GM23338 (cell line): ENCODE measurements at regions not wholly inside any gene's neighbourhood (a gene's known extent, or its start where the extent isn't known, plus 50 kb on each side); places are given as distances from the start of the nearest gene placed in this dataset.

Experiments
- ATAC-seq: fragments of 200-7000 bp; cut with Tn5 transposase; 3 replicates; pipeline ENCODE4 v1.9.1; 2020
- DNase-seq: peaks from one replicate; pipeline ENCODE4 v3.0.0-alpha.2; 2015; ENCODE audit warnings: low spot score
- H2AFZ ChIP-seq: fragments of 200-600 bp; sonication (generic); 2 replicates; pipeline ENCODE4 v1.8.0; 2016; ENCODE audit warnings: antibody characterized with exemption, mild to moderate bottlenecking, moderate library complexity
- H3F3A ChIP-seq: fragments of 200-600 bp; sonication (generic); replicated peaks from 2 replicates; pipeline ENCODE4 v1.8.0; 2017; ENCODE audit warnings: antibody characterized with exemption, mixed run types, low read depth
- H3K27ac ChIP-seq: fragments of 200-600 bp; sonication (generic); 2 replicates; pipeline ENCODE4 v1.6.1; 2016; ENCODE audit warnings: low read depth
- H3K27me3 ChIP-seq: fragments of 200-600 bp; sonication (generic); 2 replicates; pipeline ENCODE4 v1.8.0; 2016; ENCODE audit warnings: mild to moderate bottlenecking, mixed run types, moderate library complexity; ENCODE audit not compliant: insufficient read depth
- H3K36me3 ChIP-seq: fragments of 200-600 bp; sonication (generic); 2 replicates; pipeline ENCODE4 v1.8.0; 2016; ENCODE audit warnings: mild to moderate bottlenecking; ENCODE audit not compliant: insufficient read depth
- H3K4me1 ChIP-seq: fragments of 200-600 bp; sonication (generic); 2 replicates; pipeline ENCODE4 v1.8.0; 2016; ENCODE audit warnings: mild to moderate bottlenecking, moderate library complexity; ENCODE audit not compliant: insufficient read depth
- H3K4me2 ChIP-seq: fragments of 200-600 bp; sonication (generic); 2 replicates; pipeline ENCODE4 v1.7.1; 2017; ENCODE audit warnings: mixed run types
- H3K4me3 ChIP-seq: fragments of 200-600 bp; sonication (generic); 2 replicates; pipeline ENCODE4 v1.6.1; 2016; ENCODE audit warnings: mixed run types
- H3K79me2 ChIP-seq: fragments of 200-600 bp; sonication (generic); replicated peaks from 2 replicates; pipeline ENCODE4 v1.8.0; 2017; ENCODE audit warnings: mild to moderate bottlenecking; ENCODE audit not compliant: insufficient read depth
- H3K9me2 ChIP-seq: fragments of 200-600 bp; sonication (generic); 2 replicates; pipeline ENCODE4 v1.8.0; 2017; ENCODE audit not compliant: insufficient read depth
- H4K20me1 ChIP-seq: fragments of 200-600 bp; sonication (generic); replicated peaks from 2 replicates; pipeline ENCODE4 v1.8.0; 2017; ENCODE audit warnings: mild to moderate bottlenecking; ENCODE audit not compliant: insufficient read depth
- H3K27ac Mint-ChIP-seq: 2 replicates; pipeline ENCODE4 v1.8.0; 2020; ENCODE audit warnings: inconsistent platforms, mild to moderate bottlenecking, moderate library complexity, mixed read lengths
- H3K27me3 Mint-ChIP-seq: 3 replicates; pipeline ENCODE4 v1.8.0; 2022; ENCODE audit warnings: low read depth, mild to moderate bottlenecking, moderate library complexity, mixed read lengths, inconsistent platforms; ENCODE audit not compliant: insufficient read depth, poor library complexity
- H3K36me3 Mint-ChIP-seq: 3 replicates; pipeline ENCODE4 v1.8.0; 2021; ENCODE audit warnings: low read depth, mild to moderate bottlenecking, inconsistent platforms, moderate library complexity, mixed read lengths
- H3K4me1 Mint-ChIP-seq: 3 replicates; pipeline ENCODE4 v1.8.0; 2020; ENCODE audit warnings: mild to moderate bottlenecking, inconsistent platforms, mixed read lengths
- H3K4me3 Mint-ChIP-seq: 3 replicates; pipeline ENCODE4 v1.8.0; 2021; ENCODE audit warnings: moderate library complexity, mild to moderate bottlenecking, inconsistent platforms, mixed read lengths
- H3K9me3 Mint-ChIP-seq: 3 replicates; pipeline ENCODE4 v1.8.0; 2020; ENCODE audit warnings: moderate library complexity, mild to moderate bottlenecking, inconsistent platforms, mixed read lengths
- CREB1 ChIP-seq: fragments of 250-450 bp; sonication (Bioruptor Pico); IDR thresholded peaks from 2 replicates; pipeline ENCODE4 v1.5.0; 2020; ENCODE audit warnings: low read depth, mild to moderate bottlenecking, moderate library complexity
- EZH2phosphoT487 ChIP-seq: fragments of 200-600 bp; sonication (generic); IDR thresholded peaks from one replicate; pipeline ENCODE4 v1.8.1; 2018; ENCODE audit warnings: antibody characterized with exemption; ENCODE audit not compliant: unreplicated experiment
- JUNB ChIP-seq: IDR thresholded peaks from one replicate; pipeline ENCODE4 v1.6.1; 2016; ENCODE audit warnings: antibody characterized with exemption; ENCODE audit not compliant: unreplicated experiment
- NANOG ChIP-seq: IDR thresholded peaks from 2 replicates; pipeline ENCODE4 v1.6.1; 2016; ENCODE audit warnings: antibody characterized with exemption, borderline replicate concordance
- POLR2AphosphoS5 ChIP-seq: IDR thresholded peaks from 2 replicates; pipeline ENCODE4 v1.6.1; 2016; ENCODE audit warnings: antibody characterized with exemption, low read depth
- STAT1 ChIP-seq: IDR thresholded peaks from one replicate; pipeline ENCODE4 v1.6.1; 2016; ENCODE audit warnings: antibody characterized with exemption; ENCODE audit not compliant: unreplicated experiment
- ZNF114 ChIP-seq: fragments of 250-450 bp; sonication (Bioruptor Pico); IDR thresholded peaks from 2 replicates; pipeline ENCODE4 v1.5.0; 2020; ENCODE audit warnings: mild to moderate bottlenecking, moderate library complexity
- ZNF331 ChIP-seq: fragments of 250-450 bp; sonication (Bioruptor Pico); IDR thresholded peaks from 2 replicates; pipeline ENCODE4 v1.5.0; 2020; ENCODE audit warnings: low read depth, mild to moderate bottlenecking, moderate library complexity
- TF ChIP-seq, protein P1 (sequence below), 2 experiments: fragments of 200-600 bp in 1 of 2; sonication (generic) in 1 of 2; conservative IDR thresholded peaks; 2 replicates each; pipeline versions ENCODE4 v1.5.1 to v1.6.1; 2016 to 2017; ENCODE audit warnings: antibody characterized with exemption in 2 of 2, low read depth in 2 of 2, mild to moderate bottlenecking in 2 of 2, moderate library complexity in 1 of 2
- TF ChIP-seq, protein P2 (sequence below): IDR thresholded peaks from one replicate; pipeline ENCODE4 v1.6.1; 2018; ENCODE audit warnings: antibody characterized with exemption; ENCODE audit not compliant: unreplicated experiment
- TF ChIP-seq, protein P3 (sequence below): IDR thresholded peaks from 2 replicates; pipeline ENCODE4 v1.6.1; 2016; ENCODE audit warnings: antibody characterized with exemption
- TF ChIP-seq, protein P4 (sequence below): fragments of 250-450 bp; sonication (Bioruptor Pico); IDR thresholded peaks from 2 replicates; pipeline ENCODE4 v1.5.0; 2020; ENCODE audit warnings: mild to moderate bottlenecking, moderate library complexity

DNA sequence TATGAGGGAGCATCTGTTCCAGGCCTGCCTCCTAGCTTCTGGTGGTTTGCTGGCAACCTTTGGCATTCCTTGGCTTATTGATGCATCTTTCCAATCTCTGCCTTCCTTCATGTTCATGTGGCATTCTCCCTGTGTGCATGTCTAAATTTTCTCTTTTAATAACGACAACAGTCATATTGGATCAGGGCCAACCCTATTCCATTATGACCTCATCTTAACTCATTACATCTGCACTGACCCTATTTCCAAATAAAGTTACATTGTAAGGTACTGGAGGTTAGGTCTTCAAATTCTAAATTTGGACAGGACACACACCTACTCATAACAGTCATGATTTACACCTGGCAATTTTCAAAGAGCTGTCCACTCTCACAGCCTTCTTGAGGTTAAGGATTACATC is 117.2 kb upstream of the FGGY start:
- no peak overlapping the region for H2AFZ ChIP-seq
- H3K36me3 Mint-ChIP-seq = peaks cover 8% of the 10 kb centered on the region; the same call in 1 of the 3 replicates
- H3K27me3 ChIP-seq = no peaks in the 10 kb centered on the region
- H3K9me3 Mint-ChIP-seq = peaks cover 5% of the 10 kb centered on the region; the same call in 2 of the 3 replicates
- DNase-seq (no peak), ATAC-seq (no peak)
- H3K4me3 ChIP-seq = no peak overlapping the region
- H3K9me2 ChIP-seq = peaks cover 14% of the 10 kb centered on the region
- no peak overlapping the region for H3K27ac ChIP-seq
- H3K4me1 ChIP-seq = peaks cover 9% of the 10 kb centered on the region
- no peaks in the 10 kb centered on the region for H3F3A ChIP-seq
- peaks cover 7% of the 10 kb centered on the region; the same call in 2 of the 3 replicates for H3K4me1 Mint-ChIP-seq
- H4K20me1 ChIP-seq = no peaks in the 10 kb centered on the region
- no peak overlapping the region for H3K27ac Mint-ChIP-seq
- peak overlapping the region; percentile 30; the same call in 1 of the 2 replicates for H3K4me2 ChIP-seq
- H3K79me2 ChIP-seq = no peaks in the 10 kb centered on the region
- TF ChIP-seq, protein P1, sequence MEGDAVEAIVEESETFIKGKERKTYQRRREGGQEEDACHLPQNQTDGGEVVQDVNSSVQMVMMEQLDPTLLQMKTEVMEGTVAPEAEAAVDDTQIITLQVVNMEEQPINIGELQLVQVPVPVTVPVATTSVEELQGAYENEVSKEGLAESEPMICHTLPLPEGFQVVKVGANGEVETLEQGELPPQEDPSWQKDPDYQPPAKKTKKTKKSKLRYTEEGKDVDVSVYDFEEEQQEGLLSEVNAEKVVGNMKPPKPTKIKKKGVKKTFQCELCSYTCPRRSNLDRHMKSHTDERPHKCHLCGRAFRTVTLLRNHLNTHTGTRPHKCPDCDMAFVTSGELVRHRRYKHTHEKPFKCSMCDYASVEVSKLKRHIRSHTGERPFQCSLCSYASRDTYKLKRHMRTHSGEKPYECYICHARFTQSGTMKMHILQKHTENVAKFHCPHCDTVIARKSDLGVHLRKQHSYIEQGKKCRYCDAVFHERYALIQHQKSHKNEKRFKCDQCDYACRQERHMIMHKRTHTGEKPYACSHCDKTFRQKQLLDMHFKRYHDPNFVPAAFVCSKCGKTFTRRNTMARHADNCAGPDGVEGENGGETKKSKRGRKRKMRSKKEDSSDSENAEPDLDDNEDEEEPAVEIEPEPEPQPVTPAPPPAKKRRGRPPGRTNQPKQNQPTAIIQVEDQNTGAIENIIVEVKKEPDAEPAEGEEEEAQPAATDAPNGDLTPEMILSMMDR (conservative IDR thresholded peaks at IDR 0.05; ENCODE audit: low read depth in 2 of 2) = no peak
- TF ChIP-seq, protein P2, sequence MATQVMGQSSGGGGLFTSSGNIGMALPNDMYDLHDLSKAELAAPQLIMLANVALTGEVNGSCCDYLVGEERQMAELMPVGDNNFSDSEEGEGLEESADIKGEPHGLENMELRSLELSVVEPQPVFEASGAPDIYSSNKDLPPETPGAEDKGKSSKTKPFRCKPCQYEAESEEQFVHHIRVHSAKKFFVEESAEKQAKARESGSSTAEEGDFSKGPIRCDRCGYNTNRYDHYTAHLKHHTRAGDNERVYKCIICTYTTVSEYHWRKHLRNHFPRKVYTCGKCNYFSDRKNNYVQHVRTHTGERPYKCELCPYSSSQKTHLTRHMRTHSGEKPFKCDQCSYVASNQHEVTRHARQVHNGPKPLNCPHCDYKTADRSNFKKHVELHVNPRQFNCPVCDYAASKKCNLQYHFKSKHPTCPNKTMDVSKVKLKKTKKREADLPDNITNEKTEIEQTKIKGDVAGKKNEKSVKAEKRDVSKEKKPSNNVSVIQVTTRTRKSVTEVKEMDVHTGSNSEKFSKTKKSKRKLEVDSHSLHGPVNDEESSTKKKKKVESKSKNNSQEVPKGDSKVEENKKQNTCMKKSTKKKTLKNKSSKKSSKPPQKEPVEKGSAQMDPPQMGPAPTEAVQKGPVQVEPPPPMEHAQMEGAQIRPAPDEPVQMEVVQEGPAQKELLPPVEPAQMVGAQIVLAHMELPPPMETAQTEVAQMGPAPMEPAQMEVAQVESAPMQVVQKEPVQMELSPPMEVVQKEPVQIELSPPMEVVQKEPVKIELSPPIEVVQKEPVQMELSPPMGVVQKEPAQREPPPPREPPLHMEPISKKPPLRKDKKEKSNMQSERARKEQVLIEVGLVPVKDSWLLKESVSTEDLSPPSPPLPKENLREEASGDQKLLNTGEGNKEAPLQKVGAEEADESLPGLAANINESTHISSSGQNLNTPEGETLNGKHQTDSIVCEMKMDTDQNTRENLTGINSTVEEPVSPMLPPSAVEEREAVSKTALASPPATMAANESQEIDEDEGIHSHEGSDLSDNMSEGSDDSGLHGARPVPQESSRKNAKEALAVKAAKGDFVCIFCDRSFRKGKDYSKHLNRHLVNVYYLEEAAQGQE = no peak
- TF ChIP-seq, protein P3, sequence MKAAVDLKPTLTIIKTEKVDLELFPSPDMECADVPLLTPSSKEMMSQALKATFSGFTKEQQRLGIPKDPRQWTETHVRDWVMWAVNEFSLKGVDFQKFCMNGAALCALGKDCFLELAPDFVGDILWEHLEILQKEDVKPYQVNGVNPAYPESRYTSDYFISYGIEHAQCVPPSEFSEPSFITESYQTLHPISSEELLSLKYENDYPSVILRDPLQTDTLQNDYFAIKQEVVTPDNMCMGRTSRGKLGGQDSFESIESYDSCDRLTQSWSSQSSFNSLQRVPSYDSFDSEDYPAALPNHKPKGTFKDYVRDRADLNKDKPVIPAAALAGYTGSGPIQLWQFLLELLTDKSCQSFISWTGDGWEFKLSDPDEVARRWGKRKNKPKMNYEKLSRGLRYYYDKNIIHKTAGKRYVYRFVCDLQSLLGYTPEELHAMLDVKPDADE = no peak
- TF ChIP-seq ZNF331 = no peak
- TF ChIP-seq, protein P4, sequence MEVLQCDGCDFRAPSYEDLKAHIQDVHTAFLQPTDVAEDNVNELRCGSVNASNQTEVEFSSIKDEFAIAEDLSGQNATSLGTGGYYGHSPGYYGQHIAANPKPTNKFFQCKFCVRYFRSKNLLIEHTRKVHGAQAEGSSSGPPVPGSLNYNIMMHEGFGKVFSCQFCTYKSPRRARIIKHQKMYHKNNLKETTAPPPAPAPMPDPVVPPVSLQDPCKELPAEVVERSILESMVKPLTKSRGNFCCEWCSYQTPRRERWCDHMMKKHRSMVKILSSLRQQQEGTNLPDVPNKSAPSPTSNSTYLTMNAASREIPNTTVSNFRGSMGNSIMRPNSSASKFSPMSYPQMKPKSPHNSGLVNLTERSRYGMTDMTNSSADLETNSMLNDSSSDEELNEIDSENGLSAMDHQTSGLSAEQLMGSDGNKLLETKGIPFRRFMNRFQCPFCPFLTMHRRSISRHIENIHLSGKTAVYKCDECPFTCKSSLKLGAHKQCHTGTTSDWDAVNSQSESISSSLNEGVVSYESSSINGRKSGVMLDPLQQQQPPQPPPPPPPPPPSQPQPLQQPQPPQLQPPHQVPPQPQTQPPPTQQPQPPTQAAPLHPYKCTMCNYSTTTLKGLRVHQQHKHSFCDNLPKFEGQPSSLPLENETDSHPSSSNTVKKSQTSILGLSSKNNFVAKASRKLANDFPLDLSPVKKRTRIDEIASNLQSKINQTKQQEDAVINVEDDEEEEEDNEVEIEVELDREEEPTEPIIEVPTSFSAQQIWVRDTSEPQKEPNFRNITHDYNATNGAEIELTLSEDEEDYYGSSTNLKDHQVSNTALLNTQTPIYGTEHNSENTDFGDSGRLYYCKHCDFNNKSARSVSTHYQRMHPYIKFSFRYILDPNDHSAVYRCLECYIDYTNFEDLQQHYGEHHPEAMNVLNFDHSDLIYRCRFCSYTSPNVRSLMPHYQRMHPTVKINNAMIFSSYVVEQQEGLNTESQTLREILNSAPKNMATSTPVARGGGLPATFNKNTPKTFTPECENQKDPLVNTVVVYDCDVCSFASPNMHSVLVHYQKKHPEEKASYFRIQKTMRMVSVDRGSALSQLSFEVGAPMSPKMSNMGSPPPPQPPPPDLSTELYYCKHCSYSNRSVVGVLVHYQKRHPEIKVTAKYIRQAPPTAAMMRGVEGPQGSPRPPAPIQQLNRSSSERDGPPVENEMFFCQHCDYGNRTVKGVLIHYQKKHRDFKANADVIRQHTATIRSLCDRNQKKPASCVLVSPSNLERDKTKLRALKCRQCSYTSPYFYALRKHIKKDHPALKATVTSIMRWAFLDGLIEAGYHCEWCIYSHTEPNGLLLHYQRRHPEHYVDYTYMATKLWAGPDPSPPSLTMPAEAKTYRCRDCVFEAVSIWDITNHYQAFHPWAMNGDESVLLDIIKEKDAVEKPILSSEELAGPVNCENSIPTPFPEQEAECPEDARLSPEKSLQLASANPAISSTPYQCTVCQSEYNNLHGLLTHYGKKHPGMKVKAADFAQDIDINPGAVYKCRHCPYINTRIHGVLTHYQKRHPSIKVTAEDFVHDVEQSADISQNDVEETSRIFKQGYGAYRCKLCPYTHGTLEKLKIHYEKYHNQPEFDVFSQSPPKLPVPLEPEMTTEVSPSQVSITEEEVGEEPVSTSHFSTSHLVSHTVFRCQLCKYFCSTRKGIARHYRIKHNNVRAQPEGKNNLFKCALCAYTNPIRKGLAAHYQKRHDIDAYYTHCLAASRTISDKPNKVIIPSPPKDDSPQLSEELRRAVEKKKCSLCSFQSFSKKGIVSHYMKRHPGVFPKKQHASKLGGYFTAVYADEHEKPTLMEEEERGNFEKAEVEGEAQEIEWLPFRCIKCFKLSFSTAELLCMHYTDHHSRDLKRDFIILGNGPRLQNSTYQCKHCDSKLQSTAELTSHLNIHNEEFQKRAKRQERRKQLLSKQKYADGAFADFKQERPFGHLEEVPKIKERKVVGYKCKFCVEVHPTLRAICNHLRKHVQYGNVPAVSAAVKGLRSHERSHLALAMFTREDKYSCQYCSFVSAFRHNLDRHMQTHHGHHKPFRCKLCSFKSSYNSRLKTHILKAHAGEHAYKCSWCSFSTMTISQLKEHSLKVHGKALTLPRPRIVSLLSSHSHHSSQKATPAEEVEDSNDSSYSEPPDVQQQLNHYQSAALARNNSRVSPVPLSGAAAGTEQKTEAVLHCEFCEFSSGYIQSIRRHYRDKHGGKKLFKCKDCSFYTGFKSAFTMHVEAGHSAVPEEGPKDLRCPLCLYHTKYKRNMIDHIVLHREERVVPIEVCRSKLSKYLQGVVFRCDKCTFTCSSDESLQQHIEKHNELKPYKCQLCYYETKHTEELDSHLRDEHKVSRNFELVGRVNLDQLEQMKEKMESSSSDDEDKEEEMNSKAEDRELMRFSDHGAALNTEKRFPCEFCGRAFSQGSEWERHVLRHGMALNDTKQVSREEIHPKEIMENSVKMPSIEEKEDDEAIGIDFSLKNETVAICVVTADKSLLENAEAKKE (CRISPR knock-in tag) = no peak
- no peak for TF ChIP-seq JUNB
- no peak for TF ChIP-seq STAT1
- TF ChIP-seq CREB1 (CRISPR knock-in tag) = no peak
- no peak for TF ChIP-seq ZNF114 (CRISPR knock-in tag)
- TF ChIP-seq NANOG = no peak
- TF ChIP-seq POLR2AphosphoS5 = no peak
- no peak for TF ChIP-seq EZH2phosphoT487
- H3K36me3 ChIP-seq = peaks cover 9% of the 10 kb centered on the region; the same call in 1 of the 2 replicates
- H3K27me3 Mint-ChIP-seq = peaks cover 1% of the 10 kb centered on the region
- H3K4me3 Mint-ChIP-seq = no peak overlapping the region
